CD4-positive, alpha-beta T cell treated with Interleukin-15 for 1 hour (primary cell): ENCODE measurements at regions not wholly inside any gene's neighbourhood (a gene's known extent, or its start where the extent isn't known, plus 50 kb on each side); places are given as distances from the start of the nearest gene placed in this dataset.

Source experiments
- DNase-seq: peaks from one replicate; pipeline ENCODE4 v3.0.0-alpha.2; 2020

DNA sequence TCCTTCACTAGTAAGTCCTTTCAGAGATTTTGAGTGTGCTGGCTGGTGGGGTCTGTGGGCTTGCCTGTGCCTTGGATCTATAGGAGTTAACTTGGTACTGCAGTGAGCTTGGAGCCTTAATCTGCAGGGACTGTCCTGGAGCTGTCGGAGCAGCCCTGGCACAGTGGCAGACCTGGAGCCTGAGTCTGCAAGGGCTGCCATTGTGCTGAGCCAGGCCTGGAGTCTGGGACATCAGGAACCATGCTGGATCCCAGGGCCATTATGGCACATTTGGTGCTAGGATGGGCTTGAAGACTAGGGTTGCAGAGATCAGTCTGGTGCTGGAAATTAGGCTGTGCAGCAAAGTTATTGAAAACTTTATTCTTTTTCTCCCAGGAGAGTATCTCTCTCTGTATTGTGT, 665.4 kb downstream of the METTL15 start:
- DNase-seq, result no peak

DNA sequence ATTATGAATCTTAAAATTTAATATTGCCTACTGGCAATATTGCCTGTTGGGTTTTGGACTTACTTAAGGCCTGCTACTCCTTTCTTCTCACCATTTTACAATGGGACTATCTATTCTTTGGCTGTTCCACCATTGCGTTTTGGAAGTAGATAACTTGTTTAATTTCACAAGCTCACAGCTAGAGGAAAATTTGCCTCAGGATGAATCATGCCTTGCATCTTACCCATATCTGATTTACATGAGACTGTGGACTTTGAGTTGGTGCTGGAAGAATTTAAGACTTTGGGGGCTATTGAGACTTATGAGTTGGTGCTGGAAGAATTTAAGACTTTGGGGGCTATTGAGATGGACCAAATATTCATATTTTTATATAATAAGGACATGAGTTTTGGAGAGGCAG, 662.6 kb downstream of the METTL15 start:
- DNase-seq, result no peak

DNA sequence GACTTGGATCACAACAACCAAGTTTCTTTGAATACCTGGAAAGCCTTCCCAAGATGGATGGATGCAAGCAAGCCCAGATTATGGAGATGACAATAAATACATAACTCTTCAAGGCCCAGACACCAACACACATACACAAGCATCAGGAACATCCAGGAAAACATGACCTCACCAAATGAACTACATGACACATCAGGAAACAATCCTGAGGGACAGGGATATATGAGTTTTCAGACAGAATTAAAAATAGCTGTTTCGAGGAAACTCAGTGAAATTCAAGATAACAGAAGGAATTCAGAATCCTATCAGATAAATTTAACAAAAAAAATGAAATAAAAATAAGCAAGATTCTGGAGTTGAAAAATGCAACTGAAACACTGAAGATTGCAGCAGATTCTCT, 659.4 kb downstream of the METTL15 start:
- no peak for DNase-seq

DNA sequence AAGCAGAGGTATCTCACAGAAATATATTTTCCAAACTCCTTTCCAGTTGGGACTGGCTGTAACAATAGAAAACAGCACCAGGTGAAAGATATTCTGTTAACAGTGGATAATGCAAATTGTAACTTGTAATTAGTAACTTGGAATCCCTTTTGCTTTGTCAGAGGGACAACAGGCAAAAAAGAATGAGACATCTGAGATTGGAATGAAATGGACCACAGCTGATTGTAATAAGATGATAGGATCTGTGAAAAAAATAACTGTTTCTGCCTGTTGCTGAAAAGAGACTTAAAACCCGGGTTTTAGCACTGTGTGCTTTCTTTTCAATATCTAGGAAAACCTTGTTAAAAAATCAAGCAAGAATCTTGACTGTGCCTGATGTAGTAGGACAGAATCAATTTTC, 655.7 kb downstream of the METTL15 start:
- DNase-seq, result no peak

DNA sequence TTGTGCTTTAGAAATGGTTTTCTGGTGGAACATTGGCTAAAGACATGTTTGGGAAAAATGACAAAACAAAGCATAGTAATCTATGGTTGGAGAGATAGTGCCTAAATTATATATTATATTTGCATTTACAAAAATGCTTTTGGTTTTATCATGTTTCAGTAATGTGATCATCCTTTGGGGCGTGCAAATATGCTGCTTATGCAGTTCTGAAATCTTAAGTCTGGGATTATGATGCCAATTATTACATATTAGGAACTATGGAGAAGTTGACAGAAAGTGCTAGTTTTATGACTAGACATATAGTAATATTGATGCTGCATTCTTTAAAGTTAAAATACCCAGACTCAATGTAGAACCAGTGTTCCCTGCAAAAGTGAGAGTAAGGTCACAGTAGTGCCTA, 655.0 kb downstream of the METTL15 start:
- DNase-seq, result no peak

DNA sequence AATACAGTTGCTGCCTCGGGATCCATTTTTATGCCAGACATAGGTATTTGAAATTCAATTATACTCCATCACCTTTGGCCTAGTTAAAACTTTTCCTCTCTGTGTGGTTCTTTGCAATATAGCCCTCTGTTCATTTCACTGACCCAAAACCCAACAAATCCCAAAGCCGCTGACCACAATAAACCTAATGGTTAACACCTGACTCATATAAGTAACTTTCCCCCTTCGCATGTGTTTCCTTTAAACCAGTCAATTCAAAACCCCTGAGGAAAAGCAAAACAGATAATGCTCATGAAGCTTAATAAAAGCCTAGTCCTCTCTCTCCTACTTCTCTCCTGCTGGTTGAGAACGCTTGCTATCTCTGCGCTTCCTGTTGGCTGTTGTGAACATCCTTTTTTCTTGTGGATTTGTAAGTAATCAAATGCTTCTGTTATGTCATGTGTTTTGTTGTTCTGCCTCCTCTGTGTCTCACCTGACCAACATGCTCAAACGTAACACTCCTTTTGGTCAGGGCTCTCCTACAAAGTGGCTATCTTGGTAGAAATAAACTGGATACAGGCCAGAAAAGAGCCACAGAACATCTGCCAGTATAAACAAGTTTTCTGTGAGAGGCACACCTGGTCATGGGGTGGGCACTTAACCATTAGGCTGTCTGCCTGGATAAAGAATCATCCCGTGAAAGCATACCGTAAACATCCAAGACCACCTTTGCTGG, 652.6 kb downstream of the METTL15 start:
- DNase-seq, result no peak

DNA sequence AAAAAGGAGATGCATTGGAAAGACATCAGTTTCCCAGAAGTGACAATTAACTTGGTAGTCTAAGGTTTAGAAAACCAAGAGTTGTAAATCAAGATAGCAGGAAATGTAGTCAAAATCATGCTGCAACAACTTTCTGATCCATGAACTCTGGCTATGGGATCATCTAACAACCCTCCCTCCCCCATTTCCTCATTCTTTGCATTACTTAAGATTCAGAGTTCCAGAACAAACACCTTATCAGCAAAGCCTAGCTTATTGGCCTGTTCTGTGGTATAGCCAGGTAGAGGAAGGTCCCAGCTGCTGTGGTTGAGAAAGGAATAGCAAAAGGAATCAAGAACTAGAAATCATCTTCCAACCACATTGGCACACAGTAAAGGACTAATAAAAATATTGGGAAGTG, 651.1 kb downstream of the METTL15 start:
- DNase-seq, result no peak

DNA sequence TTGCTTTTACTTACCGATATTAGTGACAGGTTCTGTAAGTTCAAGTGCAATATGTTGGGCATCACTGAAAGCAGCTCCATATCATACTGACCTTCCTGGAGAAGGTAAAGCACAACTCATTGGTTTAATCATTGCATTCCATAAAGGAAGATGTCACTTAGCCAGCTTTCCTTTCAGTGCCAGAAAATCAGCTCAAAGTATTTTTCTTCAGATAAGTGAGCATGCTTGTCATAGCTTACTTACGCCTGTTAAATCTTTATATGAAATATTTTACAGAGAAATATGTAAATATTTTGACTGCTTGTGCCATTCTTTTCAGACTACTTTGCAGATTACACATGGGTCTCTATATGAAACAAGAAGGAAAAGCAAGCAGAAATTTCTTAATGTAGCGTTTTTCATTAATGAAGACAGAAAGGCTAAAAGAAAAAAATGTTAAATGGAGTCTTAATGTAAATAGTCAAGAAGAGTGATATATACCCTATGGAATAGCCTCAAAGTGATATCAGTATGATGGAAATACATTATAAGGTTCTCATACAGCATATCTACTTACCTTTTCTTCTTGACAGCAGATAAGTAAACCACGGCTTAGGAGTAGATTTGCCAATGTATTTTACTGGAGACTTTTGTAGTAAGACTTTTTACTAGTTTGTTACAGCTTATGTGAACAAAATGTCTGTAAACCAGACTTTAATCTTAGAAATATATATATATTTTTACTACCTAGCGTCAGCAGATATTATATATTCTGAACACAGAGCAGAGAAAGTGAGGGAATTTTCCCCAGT, 649.7 kb downstream of the METTL15 start:
- DNase-seq, result no peak

DNA sequence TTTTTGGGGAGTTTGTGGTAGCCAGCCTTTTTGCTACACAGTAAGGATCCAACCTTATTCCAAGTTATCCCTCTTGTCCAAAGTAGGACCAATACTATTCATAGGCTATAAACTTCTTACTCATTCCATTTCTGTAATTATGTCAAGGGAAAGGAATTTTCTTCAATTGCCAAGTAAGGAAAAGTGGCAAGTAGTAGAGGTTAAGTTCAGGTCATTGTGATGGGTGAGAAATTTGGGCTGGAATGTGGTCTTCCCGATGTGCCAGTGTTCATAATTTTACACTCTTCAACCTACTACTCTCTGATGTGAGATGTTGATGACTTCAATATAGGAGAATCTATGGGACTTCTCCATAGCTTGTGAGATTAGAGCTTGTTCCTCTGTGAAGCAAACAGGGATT, 648.8 kb downstream of the METTL15 start:
- DNase-seq, result no peak

DNA sequence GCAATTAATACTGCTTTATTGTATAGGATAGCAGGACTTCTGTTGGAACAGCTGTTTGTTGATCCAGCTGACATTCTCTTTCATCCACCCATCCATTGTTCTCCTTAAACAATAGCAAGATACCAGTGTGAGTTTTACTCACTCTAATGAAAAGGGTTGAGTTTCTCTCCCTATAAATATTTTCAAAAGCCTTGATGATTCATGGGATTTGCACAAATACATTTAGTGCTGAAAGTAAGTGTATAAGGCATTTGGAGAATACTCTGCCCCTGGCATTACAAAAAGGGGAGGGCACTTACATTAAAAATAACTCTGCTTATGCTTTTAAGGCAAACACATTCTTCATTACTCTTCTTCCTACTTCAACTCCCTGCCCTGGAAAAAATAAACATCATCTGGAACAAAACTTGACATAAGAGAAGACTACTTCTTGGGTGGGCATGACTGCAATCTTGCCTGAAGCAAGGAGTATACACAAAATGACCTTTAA, 634.9 kb downstream of the METTL15 start:
- DNase-seq, result no peak

DNA sequence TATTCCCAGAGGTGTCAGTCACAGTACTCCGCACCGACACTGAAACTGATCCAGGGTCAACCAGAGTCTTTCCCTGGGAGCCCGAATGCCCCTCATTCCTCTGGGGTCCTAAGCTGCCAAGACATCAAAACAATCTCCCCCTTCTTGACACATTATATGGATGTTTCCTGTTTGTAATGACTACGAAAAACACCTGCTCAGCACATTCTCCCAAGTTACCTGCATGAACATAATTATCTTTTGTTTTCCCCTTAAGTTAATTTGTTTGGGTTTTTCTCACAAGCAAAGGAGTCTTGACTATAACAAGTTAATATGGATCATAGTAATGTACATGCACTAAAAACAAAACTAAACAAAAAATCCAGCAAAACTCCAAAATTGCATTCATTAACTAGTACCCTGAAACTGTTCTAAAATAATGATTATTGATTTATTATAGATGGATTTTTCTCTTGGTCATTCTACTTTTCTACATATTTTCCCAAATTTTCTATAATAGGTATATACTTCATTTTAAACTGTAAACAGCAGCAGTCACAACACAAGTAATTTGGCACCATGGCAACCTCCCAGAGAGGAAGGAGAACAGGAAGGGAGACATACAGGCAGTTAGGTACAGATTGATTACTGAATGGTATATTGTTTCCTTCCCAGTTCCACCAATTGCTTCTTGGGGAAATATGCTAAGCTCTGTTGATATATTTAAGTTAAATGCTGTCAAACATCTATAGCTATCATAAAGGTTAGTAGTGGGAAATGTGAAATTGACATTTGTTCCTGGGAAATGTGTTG, 631.5 kb downstream of the METTL15 start:
- DNase-seq, result no peak

DNA sequence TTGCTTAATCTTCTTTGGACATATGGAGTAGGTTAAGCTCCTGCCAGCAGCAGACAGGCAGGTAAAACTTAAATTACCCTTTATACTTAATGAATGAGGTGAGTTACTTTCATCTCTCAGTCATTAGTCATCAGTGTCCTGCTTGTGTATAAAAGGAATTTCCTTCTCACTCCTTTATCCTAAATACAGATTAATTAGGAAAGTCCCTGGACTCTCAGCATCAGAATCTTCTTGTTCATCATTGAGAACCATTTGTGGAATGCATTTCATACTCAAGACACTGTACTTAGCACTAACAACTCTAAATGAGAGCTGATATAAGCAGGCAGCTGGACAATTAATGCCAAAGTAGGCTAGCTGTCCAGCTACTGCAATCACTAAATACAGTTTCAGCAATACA, 630.4 kb downstream of the METTL15 start:
- DNase-seq, result no peak

DNA sequence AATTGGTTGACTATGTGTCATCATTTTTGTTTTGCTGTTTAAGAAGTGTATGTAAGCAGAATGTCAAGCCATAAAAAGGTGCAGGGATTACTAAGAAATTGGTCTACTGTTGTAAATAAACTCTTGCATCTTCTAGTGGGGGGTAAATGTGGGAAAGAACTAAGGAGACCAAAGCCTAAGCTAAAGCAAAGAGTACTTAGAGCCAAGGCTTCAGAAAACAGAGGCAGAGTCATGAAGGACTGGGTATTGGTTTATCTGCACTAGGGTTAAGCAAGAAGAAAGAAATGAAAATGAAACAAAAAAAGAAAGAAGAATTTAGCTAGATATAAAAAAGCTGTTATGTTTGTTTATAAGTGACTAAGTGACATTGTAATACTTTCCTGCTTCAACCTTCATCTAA, 628.1 kb downstream of the METTL15 start:
- DNase-seq, result no peak

DNA sequence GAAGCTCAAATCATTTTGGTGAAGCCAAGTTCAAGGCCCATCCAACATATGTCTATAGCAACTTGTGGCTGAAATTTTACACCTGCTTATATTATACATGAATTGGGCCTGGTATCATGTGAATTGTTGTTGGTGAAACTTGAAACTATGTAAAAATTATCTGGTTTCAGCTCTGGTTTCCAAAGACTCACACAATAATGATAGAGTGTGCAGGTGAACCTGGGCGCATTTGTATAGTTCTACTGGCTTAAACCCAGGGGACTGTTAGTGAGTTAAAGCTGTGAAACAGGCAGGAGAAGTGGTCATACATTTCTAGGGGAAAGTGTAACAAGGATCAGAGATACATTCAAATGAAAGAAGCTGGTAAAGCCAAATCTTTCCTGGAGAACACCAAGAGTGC, 627.3 kb downstream of the METTL15 start:
- no peak for DNase-seq

DNA sequence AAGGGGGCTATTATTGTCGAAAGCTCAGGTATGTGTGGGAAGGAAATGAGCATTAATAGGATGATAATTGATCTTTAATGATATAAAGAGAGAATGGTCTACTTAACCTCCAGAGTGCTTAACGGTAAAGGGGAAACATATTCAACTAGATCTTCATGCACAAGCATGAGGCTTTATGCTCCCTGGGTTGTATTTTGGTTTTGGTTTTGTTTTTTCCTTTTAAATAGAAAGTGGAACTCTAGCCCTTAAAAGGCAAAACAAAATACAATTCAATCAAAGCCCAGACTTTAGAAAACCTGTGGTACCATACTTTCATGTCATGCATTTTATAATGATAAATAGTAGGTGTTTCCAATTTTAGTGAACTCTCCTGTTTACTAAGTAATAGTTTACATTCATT, 622.7 kb downstream of the METTL15 start:
- DNase-seq, result no peak

DNA sequence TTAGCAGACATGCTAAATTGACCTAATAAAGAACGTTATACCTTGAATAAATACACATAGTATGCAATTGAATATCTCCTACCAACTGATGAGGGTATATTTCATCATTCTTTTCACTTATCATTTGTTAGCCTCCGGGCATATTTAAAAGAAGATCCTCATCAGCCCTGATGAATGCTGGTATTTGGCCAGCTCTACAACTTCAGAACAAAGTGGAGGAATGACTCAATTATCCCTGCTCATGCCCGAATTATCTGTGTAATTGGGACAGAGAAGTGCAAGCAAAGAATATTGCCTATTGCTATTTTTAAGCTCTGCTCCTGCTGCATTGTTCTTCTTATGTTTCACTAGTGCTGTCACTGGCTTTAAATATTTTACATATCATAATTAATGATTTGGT, 622.1 kb downstream of the METTL15 start:
- DNase-seq, result no peak

DNA sequence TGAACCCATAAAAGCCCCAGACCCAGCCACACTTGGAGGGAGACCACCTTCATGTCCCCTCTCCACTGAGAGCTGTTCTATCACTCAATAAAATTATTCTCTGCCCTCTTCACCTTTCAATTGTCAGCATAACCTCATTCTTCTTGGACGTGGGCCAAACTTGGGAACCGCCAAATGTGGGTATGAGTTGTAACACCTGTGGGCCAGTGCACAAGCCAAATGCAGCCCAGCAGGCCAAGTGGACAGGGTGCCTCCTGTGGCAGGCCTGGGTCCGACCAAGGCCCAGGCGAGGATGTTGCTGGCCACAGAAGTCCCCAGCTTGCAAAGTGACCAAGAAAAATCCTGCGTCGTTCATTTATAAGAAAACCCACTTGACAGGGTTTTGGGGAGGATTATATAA, 621.2 kb downstream of the METTL15 start:
- no peak for DNase-seq

DNA sequence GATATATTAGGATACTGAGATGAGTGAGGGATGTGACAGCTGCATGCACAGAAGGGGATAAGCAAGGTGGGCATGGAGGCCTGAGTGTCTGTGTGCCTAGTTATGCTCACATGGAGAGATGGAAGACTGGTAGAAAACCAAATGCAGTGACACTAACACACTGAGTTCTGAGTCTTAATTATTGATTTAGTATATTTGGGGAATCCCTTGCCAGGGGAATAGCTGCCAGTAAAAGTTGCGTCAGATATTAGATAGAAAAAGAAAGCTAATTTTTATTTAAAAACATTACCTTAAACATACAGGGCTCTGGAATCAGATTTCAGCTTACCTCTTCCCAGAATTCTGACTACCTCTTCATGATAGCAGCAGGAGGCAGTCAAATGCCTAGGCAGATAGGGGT, 620.5 kb downstream of the METTL15 start:
- DNase-seq, result no peak

DNA sequence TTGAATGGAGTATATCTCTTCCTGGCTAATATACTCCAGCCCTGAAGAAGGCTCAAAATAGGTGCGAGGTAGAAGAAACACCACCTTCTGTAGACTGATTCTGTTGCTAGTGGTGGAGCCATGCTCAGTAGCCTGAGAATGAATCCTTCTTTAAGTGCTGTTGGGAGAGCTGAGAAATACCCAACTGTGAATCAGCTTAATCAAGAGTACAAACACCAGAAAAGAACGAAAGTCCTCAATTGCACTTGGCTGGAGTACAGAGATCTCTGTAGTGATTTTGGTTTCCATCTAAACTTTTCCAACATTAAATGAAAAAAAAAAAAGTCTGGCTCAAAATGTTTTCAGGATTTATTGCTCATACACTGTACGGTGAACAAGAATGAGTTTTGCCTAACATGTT, 619.1 kb downstream of the METTL15 start:
- no peak for DNase-seq

DNA sequence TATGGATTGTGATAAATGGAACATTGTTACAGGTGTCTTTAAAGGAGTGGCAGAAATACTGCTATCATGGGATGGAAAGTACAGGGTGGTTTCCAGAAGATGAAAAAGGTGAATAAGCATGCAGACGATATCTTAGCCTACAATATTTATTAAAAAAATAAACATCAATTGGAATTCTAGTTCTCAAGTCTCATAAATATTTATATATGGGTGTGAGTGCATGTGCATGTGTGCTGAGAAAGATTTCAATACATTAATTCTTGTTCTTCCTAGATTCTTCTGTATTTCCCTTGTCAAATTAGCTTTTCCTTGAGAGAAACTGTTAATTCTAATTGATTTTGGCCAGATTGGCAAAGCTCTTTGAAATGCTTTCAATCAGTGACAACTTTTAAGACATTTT, 618.2 kb downstream of the METTL15 start:
- DNase-seq, result no peak

DNA sequence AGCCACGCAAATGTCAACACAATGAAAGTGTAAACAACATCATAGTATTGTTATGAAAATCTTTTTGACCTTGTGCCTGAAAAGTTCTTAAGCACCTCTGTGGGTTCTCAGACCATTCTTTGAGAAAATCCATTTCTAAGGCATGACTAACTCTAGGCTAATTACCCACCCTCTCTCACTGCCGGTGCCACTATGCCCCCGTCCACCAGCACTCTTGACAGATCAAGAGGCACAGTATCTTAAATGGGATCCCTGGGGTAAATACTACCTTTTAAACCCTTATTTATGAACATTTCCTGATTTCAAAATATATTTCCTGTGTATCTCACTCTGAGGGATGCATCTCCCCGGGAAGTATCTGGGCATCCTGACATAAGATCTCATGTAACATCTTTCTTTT, 607.5 kb downstream of the METTL15 start:
- no peak for DNase-seq

DNA sequence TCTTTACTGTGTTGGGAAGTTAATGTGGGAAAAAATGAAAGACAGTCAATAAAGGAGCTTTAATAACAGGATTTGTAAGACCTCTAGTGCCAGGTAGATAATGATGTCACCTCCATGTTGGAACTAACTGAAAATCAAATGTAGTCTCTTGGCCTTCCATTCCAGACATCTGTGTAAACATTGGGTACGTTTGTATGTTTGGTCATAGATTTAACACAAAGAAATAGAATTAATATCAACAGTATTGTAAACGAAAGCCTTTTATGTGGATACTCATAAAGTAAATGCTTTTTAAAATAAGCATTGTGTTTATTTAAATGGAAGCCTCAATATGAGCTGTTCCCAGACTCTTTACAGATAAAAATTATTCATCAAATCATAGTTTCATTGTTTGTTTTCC, 605.7 kb downstream of the METTL15 start:
- DNase-seq, result no peak

DNA sequence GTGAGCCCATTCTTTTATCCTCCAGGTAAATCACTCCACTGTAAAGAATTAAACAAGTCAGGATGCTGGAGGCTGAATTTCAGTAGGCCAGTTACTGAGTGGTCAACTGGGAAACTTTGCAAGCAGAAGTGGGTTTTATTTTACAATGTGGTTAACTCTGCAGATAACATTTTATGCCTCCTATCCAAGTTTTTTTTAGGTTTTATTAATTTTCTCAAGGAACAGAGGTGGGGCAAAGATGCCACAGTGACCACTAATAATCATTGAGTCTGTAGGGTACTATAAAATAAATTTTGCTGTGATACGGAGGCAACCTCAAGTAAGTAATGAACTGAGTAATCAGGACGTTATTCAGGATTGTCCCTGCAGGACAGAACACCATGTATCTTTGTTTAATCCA, 599.9 kb downstream of the METTL15 start:
- DNase-seq, result no peak

DNA sequence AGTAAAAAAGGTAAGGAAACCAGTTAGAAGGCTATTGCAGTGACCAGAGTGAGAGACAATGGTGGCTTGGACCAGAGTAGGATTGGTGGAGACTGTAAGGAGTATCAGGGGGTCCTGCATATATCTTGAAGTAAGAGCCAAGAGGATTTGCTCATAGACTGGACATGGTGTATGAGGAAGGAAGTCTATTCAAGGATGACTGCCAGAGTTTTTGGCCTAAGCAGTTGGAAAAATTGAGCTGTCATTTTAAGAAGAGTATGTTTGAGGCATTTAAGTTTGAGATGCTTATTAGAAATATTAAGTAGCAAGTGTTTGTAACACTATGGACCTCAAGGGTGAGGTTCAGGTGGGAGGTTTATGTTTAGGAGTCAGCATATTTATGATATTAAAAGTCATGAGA, 596.6 kb downstream of the METTL15 start:
- DNase-seq, result no peak
